ENCODE measurements at regions not wholly inside any gene's neighbourhood (a gene's known extent, or its start where the extent isn't known, plus 50 kb on each side); places are given as distances from the start of the nearest gene placed in this dataset.
"Not testable (repeated sequence)": the region's sequence is repeated elsewhere in the genome, so short reads cannot be mapped to it uniquely, and the experiment has no call there.

DNA sequence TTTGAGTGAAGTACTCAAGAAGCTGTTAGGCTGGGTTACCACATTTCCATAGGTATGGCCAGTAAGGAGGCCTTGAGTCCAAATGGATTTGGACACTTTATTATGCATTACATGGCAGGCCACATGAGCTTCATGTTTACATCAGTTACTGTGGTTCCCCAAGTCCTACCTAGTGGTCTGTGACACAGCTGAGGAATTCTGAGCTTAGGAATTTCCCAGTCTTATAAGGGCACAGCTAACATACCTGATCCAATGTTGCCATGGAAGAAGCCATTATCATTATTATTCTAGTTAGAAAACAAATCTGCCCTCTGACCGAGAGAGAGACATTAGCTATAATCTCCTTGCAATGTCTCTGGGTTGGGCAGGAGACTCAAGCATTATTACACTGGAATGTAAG lies 174.4 kb upstream of the NUDT10 start:
- Mint-ChIP-seq H3K4me3 (no peak overlapping the region), H3K27ac (no peak overlapping the region), H3K9me3 (ENCODE audit: insufficient read depth) (no peaks in the 10 kb centered on the region), H3K27me3 (ENCODE audit: low read depth) (no peaks in the 10 kb centered on the region), H3K36me3 (ENCODE audit: low read depth) (no peaks in the 10 kb centered on the region), H3K4me1 (ENCODE audit: low read depth) (no peaks in the 10 kb centered on the region)
- CTCF ChIA-PET, result no interaction called here
- DNase-seq (no peak), ATAC-seq (no peak)
- POLR2A ChIA-PET, result no interaction called here

DNA sequence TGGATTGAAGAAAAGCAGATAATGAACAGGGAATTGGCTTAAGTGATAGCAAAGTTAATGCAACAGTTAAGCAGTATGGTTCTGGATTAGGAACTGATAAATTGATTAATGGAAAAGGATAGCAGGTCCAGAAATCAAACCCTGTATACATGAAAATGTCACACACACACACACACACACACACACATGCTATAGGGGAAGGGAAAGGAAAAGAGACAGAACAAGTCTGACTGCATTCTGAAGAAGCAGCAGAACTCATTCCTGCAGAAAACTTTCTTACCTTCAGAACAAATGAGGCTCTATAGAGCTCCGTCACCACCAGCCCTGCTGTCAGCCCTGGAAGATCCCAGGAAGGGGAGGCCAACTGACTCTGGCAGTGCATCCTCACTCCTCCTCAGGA lies 173.2 kb upstream of the NUDT10 start:
- H3K4me3 Mint-ChIP-seq, POLR2A ChIA-PET: not testable (repeated sequence)

DNA sequence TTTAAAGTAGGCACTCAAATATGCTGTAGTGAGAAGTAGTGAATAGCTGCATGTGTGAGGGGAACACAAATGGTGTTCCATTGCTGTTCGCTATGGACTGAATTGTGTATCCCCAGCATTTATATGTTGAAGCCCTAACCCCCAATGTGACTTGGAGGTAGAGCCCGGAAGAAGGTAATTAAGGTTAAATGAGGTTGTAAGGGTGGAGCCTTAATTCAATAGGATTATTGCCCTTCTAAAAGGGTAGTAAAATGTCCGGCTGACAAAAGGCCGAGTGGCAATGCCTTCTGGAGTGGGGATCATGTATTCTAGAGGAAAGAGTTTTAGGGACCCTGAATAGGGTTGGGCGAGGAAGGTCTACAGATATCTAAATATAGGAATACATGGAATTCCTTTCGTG lies 168.9 kb upstream of the NUDT10 start:
- H3K4me3 Mint-ChIP-seq, result no peak overlapping the region
- no peak for ATAC-seq
- no peaks in the 10 kb centered on the region for H3K4me1 Mint-ChIP-seq (ENCODE audit: low read depth)
- H3K27ac Mint-ChIP-seq, result no peak overlapping the region
- no peaks in the 10 kb centered on the region for H3K9me3 Mint-ChIP-seq (ENCODE audit: insufficient read depth)
- no peak for DNase-seq
- no peaks in the 10 kb centered on the region for H3K36me3 Mint-ChIP-seq (ENCODE audit: low read depth)
- POLR2A ChIA-PET, result no interaction called here
- CTCF ChIA-PET, result no interaction called here
- H3K27me3 Mint-ChIP-seq (ENCODE audit: low read depth), result no peaks in the 10 kb centered on the region

More for the DNA sequence above, 173.2 kb upstream of the NUDT10 start:
- H3K27ac Mint-ChIP-seq; ATAC-seq; H3K36me3 Mint-ChIP-seq (ENCODE audit: low read depth); H3K9me3 Mint-ChIP-seq (ENCODE audit: insufficient read depth); H3K27me3 Mint-ChIP-seq (ENCODE audit: low read depth); CTCF ChIA-PET; H3K4me1 Mint-ChIP-seq (ENCODE audit: low read depth); DNase-seq: not testable (repeated sequence)

DNA sequence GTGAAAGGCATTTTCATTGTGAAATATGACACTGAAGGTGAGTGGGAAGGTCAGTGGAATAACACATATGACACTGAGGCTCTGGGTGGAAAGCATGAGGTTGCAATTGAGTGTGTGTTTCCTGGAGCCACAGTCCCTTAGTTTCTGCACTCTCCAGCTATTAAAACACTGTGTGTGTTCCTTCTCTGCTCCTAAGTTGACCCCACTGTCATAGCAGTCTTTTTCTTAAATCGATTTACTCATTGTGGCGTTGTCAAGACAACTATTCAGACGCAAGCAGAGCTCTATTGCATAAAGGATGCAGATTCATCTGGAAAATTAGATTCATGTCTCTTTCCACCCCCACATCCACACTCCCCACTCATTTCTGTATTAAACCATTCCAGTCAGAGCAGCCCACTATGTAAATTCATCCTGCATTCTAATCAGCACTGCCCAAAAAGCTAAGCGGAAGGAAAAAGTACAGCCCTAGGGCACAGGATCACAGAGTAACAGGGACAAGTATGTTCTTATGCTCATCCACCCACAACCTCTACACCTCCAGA lies 154.2 kb upstream of the NUDT10 start:
- ATAC-seq; H3K36me3 Mint-ChIP-seq (ENCODE audit: low read depth); H3K9me3 Mint-ChIP-seq (ENCODE audit: insufficient read depth); H3K27me3 Mint-ChIP-seq (ENCODE audit: low read depth); CTCF ChIA-PET; DNase-seq; H3K4me3 Mint-ChIP-seq; H3K27ac Mint-ChIP-seq; H3K4me1 Mint-ChIP-seq (ENCODE audit: low read depth); POLR2A ChIA-PET: not testable (repeated sequence)

DNA sequence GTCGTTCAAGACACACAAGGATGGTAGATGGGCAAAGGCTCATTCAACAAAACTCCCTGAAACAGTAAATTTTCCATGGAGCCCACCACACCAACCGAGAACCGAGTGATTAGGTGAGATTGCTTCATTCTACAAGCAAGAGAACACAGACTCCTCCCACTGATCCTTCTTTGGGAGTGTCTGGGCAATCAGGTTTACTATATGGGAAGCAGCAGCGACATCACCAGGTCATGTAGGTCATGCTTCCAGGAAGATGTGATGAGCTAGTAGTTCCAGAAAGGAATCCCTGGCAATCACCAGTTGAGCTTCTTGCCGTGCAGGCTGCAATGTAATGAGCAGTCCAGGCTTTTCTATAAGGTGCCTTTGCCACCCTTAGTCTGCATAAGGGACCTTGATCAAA lies 152.8 kb upstream of the NUDT10 start:
- H3K27ac Mint-ChIP-seq; CTCF ChIA-PET; H3K27me3 Mint-ChIP-seq (ENCODE audit: low read depth); H3K4me1 Mint-ChIP-seq (ENCODE audit: low read depth); DNase-seq; H3K4me3 Mint-ChIP-seq; H3K36me3 Mint-ChIP-seq (ENCODE audit: low read depth); POLR2A ChIA-PET; ATAC-seq; H3K9me3 Mint-ChIP-seq (ENCODE audit: insufficient read depth): not testable (repeated sequence)

DNA sequence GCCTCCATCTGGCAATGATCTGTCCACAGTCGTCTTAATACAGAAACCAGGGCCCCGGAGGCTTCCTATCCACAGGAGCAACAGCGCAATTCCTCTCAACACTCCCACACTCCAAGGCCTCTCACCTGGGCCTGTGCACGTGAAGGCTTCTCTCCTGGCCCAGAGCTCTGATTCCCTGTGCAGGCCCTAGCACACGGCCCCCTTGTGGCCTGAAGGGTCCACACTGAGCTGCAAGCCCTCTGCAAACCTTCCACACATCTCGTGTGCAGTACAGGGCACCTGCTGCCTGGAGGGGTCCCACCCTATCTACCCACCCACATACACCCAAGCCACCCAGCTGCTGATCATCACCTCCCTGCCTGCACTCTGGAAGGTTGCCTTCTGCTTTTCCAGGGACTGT lies 150.1 kb upstream of the NUDT10 start:
- Mint-ChIP-seq H3K27ac (no peak overlapping the region), H3K36me3 (ENCODE audit: low read depth) (no peaks in the 10 kb centered on the region), H3K9me3 (ENCODE audit: insufficient read depth) (no peaks in the 10 kb centered on the region), H3K4me1 (ENCODE audit: low read depth) (no peaks in the 10 kb centered on the region), H3K27me3 (ENCODE audit: low read depth) (no peaks in the 10 kb centered on the region), H3K4me3 (no peak overlapping the region)
- no peak for DNase-seq
- ChIA-PET CTCF (no interaction called here), POLR2A (no interaction called here)
- no peak for ATAC-seq

DNA sequence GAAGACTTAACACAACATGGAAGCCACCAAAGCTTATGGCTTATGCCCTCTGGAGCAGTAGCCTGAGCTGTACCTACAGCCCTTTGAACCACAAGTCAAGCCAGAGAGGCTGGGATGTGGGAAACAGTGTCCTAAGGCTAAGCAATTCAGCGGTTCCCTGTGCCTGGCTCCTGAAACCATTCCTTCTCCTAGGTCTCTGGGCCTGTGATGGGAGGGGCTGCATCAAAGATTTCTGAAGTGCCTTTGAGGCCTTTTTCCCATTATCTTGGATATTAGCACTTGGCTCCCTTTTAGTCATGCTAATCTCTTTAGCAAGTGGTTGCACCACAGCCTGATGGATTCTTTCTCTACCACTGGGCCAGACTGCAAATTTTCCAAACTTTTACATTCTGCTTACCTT lies 140.5 kb upstream of the NUDT10 start:
- Mint-ChIP-seq H3K4me1 (ENCODE audit: low read depth) (no peaks in the 10 kb centered on the region), H3K27ac (no peak overlapping the region), H3K4me3 (no peak overlapping the region), H3K36me3 (ENCODE audit: low read depth) (no peaks in the 10 kb centered on the region), H3K27me3 (ENCODE audit: low read depth) (no peaks in the 10 kb centered on the region), H3K9me3 (ENCODE audit: insufficient read depth) (no peaks in the 10 kb centered on the region)
- ATAC-seq (no peak), DNase-seq (no peak)
- ChIA-PET CTCF (no interaction called here), POLR2A (no interaction called here)

DNA sequence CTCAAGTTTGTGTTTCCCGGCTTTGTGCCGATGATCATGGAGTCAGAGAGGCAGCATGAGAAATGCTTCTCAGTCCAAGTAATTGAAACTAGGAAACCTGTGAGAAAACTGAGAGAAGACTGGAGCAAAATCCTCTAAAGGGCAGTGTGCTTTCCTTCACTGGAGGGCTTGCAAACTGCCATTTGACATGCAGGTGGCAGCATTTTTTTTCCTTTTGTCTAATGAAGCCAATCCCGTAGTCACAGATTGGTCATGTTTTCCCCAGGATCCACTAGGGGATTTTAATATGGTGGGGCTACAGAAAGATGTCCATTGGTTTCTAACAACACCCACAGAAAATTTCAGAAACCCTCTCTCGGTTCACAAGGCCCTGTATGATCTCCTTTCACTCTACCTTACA lies 117.4 kb upstream of the NUDT10 start:
- Mint-ChIP-seq H3K4me1 (ENCODE audit: low read depth) (no peaks in the 10 kb centered on the region), H3K27ac (no peak overlapping the region), H3K4me3 (no peak overlapping the region), H3K36me3 (ENCODE audit: low read depth) (no peaks in the 10 kb centered on the region), H3K9me3 (ENCODE audit: insufficient read depth) (no peaks in the 10 kb centered on the region), H3K27me3 (ENCODE audit: low read depth) (no peaks in the 10 kb centered on the region)
- no peak for ATAC-seq
- POLR2A ChIA-PET, result no interaction called here
- DNase-seq, result no peak
- CTCF ChIA-PET, result interaction anchor here (1.4 kb wide), 1 partner anchor 205 kb away, joined by 3 read pairs; no protein-coding TSS in a partner anchor

DNA sequence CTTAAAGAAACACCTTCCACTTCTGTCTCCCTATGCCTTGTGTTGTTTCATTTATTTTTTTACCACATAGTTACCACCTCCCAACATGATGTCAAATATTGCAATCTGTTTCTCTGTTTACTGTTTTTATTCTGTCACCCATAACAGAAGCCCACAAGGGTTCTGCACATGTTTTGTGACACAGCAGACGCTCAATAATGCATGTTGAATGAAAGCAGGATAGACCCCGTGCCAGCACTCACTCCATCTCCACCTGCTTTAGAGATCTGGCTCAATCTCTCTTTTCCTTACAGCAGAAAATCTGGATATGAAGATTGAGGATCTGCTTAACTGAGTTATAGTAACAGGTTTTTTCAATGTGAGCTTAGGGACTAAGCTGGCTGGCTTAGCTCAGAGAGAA lies 116.8 kb upstream of the NUDT10 start:
- no peaks in the 10 kb centered on the region for H3K36me3 Mint-ChIP-seq (ENCODE audit: low read depth)
- H3K4me3 Mint-ChIP-seq, result no peak overlapping the region
- H3K4me1 Mint-ChIP-seq (ENCODE audit: low read depth), result no peaks in the 10 kb centered on the region
- DNase-seq (no peak), ATAC-seq (no peak)
- ChIA-PET CTCF (interaction anchor here (1.4 kb wide), 1 partner anchor 205 kb away, joined by 3 read pairs; no protein-coding TSS in a partner anchor), POLR2A (no interaction called here)
- H3K9me3 Mint-ChIP-seq (ENCODE audit: insufficient read depth), result no peaks in the 10 kb centered on the region
- no peak overlapping the region for H3K27ac Mint-ChIP-seq
- H3K27me3 Mint-ChIP-seq (ENCODE audit: low read depth), result no peaks in the 10 kb centered on the region

DNA sequence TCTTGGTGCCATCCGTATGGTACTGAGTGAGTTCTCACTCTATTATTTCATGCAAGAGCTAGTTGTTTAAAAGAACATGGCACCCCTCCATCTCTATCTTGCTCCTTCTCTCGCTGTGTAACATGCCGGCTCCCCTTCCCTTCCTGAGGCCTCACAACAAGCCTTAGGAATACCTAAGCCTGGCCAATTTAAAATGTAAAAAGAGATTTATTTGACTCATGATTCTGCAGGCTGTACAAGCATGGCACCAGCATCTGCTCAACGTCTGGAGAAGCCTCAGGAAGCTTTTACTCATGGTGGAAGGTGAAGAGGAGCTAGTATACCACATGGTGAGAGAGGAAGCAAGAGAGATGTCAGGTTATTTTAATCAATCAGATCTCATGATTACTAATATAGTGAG lies 90.4 kb upstream of the NUDT10 start:
- CTCF ChIA-PET, result no interaction called here
- Mint-ChIP-seq H3K27me3 (ENCODE audit: low read depth) (no peaks in the 10 kb centered on the region), H3K36me3 (ENCODE audit: low read depth) (no peaks in the 10 kb centered on the region), H3K4me1 (ENCODE audit: low read depth) (no peaks in the 10 kb centered on the region), H3K4me3 (no peak overlapping the region), H3K9me3 (ENCODE audit: insufficient read depth) (peaks cover 3% of the 10 kb centered on the region), H3K27ac (no peak overlapping the region)
- POLR2A ChIA-PET, result no interaction called here
- DNase-seq (no peak), ATAC-seq (no peak)

DNA sequence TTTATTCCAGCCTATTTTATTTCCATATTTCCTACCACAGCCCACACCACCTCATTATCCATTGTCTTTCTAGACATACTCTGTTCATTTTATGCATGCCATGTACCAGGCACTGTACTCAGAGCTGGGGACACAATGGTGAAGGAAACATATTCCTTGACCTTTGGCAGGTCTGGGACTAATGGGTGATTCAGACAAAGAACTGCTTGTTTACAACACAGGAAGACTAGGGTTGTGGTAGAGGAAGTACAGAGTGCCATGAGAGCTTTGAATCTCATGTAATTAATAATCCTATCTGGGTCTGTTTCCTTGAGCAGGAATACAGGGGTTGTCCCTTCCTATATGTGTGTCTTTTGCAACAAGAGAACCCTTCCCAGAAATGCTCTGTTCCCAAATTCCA lies 75.1 kb upstream of the NUDT10 start:
- CTCF ChIA-PET, result no interaction called here
- Mint-ChIP-seq H3K4me1 (ENCODE audit: low read depth) (no peaks in the 10 kb centered on the region), H3K9me3 (ENCODE audit: insufficient read depth) (no peaks in the 10 kb centered on the region), H3K36me3 (ENCODE audit: low read depth) (no peaks in the 10 kb centered on the region), H3K4me3 (no peak overlapping the region), H3K27me3 (ENCODE audit: low read depth) (no peaks in the 10 kb centered on the region), H3K27ac (no peak overlapping the region)
- DNase-seq (no peak), ATAC-seq (no peak)
- POLR2A ChIA-PET, result no interaction called here

DNA sequence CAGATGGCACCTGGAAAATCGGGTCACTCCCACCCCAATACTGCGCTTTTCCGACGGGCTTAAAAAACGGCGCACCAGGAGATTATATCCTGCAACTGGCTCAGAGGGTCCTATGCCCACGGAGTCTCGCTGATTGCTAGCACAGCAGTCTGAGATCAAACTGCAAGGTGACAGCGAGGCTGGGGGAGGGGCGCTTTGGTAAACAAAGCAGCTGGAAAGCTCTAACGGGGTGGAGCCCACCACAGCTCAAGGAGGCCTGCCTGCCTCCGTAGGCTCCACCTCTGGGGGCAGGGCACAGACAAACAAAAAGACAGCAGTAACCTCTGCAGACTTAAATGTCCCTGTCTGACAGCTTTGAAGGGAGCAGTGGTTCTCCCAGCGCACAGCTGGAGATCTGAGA lies 70.4 kb upstream of the NUDT10 start:
- H3K4me1 Mint-ChIP-seq (ENCODE audit: low read depth); H3K9me3 Mint-ChIP-seq (ENCODE audit: insufficient read depth); H3K27me3 Mint-ChIP-seq (ENCODE audit: low read depth); DNase-seq; H3K36me3 Mint-ChIP-seq (ENCODE audit: low read depth); CTCF ChIA-PET; H3K27ac Mint-ChIP-seq; H3K4me3 Mint-ChIP-seq; ATAC-seq; POLR2A ChIA-PET: not testable (repeated sequence)

DNA sequence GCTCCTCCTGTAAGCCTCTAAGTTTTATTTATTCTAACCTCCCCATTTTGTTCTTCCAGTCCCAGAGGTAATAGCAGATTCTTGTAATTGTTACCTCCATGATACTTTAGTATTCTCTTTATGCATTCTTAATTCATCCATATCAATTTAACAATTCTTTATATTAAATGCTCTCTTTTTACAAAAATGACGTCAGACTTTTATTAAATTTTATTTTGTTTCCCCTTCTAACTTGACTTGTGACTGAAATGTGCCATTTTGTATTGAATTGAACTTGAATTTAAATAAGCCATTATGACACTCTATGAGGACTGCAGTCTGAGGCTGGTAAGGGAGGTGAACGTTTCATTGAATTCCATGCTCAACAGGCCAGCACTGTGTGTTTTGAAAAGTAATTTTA lies 60.0 kb upstream of the NUDT10 start:
- Mint-ChIP-seq H3K36me3 (ENCODE audit: low read depth) (no peaks in the 10 kb centered on the region), H3K27me3 (ENCODE audit: low read depth) (no peaks in the 10 kb centered on the region), H3K9me3 (ENCODE audit: insufficient read depth) (no peaks in the 10 kb centered on the region), H3K4me3 (no peak overlapping the region), H3K4me1 (ENCODE audit: low read depth) (no peaks in the 10 kb centered on the region), H3K27ac (no peak overlapping the region)
- DNase-seq, result no peak
- no peak for ATAC-seq
- CTCF ChIA-PET, result no interaction called here
- POLR2A ChIA-PET, result no interaction called here

Data from activated CD8-positive, alpha-beta T cell treated with anti-CD3 and anti-CD28 coated beads, Interleukin-2, amount 10 ng/mL, durations not matched to agents 7 days and 5 days (primary cell).